ENCODE measurements at regions not wholly inside any gene's neighbourhood (a gene's known extent, or its start where the extent isn't known, plus 50 kb on each side); places are given as distances from the start of the nearest gene placed in this dataset.

DNA sequence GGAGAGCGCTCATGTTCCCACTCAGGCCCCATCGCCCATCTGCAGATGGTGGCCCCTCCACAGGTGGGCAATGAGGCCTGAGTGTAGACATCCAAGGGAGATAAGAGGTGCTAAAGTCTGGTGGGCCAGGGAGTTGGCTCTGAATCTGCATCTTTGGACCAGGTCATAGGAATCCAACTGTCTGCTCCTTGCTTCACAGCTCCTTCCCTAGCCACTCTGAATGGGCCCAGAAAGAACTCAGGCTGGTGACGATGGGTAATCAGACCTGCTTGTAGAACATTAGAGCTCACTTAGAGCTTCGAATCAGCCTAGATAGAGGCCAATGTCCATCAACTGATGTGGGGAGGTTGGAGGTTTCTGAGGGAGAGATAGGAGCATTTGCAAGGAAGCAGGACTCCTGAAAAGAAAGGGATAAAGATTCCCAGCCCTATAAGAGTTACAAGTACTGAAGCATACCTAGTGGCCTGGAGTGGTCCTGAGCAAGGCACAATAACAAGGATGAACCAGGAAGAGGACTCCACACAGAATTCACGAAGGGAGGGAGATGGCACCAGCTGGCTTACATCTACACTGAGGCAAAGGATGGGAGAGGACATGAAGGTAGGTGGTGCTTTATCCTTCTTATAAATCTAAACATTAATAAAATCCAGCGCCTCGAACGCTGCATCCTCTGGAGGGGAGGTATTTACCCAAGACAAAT lies 132.8 kb upstream of the ALDH1B1 start:
- Histone ChIP-seq H4K20me1 (ENCODE audit: insufficient read depth, low read length) (no peaks in the 10 kb centered on the region), H3K4me2 (ENCODE audit: insufficient read depth, low read length) (no peak overlapping the region), H3K79me2 (ENCODE audit: insufficient read depth, low read length) (no peaks in the 10 kb centered on the region), H3K9me3 (ENCODE audit: insufficient read depth, low read length, severe bottlenecking) (peaks cover 8% of the 10 kb centered on the region), H2AFZ (ENCODE audit: low read depth, low read length) (no peak overlapping the region), H3K27ac (ENCODE audit: low read length) (no peak overlapping the region), H3K36me3 (ENCODE audit: insufficient read depth, low read length) (no peaks in the 10 kb centered on the region), H3K27me3 (ENCODE audit: insufficient read depth, low read length, poor library complexity) (no peaks in the 10 kb centered on the region), H3K4me1 (ENCODE audit: insufficient read depth, low read length) (no peaks in the 10 kb centered on the region), H3K4me3 (ENCODE audit: low read depth in 1 of 2, low read length in 2 of 2) (no peak overlapping the region), H3K9ac (ENCODE audit: low read depth, low read length) (no peak overlapping the region)
- no peak for DNase-seq
- TF ChIP-seq, protein P1, sequence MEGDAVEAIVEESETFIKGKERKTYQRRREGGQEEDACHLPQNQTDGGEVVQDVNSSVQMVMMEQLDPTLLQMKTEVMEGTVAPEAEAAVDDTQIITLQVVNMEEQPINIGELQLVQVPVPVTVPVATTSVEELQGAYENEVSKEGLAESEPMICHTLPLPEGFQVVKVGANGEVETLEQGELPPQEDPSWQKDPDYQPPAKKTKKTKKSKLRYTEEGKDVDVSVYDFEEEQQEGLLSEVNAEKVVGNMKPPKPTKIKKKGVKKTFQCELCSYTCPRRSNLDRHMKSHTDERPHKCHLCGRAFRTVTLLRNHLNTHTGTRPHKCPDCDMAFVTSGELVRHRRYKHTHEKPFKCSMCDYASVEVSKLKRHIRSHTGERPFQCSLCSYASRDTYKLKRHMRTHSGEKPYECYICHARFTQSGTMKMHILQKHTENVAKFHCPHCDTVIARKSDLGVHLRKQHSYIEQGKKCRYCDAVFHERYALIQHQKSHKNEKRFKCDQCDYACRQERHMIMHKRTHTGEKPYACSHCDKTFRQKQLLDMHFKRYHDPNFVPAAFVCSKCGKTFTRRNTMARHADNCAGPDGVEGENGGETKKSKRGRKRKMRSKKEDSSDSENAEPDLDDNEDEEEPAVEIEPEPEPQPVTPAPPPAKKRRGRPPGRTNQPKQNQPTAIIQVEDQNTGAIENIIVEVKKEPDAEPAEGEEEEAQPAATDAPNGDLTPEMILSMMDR (IDR thresholded peaks at IDR 0.05; ENCODE audit: borderline replicate concordance, extremely low read depth, low read length, poor library complexity, severe bottlenecking) = no peak
- TF ChIP-seq EZH2 (IDR thresholded peaks at IDR 0.05; ENCODE audit: borderline replicate concordance, low read depth, low read length, severe bottlenecking) = no peak
- ATAC-seq (ENCODE audit: insufficient read depth, low read depth) = no peak

GRCh38 chr9:38259056-38259455 lies 133.4 kb upstream of the ALDH1B1 start:
- Histone ChIP-seq H2AFZ (ENCODE audit: low read depth, low read length) (no peak overlapping the region), H3K27ac (ENCODE audit: low read length) (no peak overlapping the region), H3K9me3 (ENCODE audit: insufficient read depth, low read length, severe bottlenecking) (peaks cover 8% of the 10 kb centered on the region), H3K9ac (ENCODE audit: low read depth, low read length) (no peak overlapping the region), H3K4me2 (ENCODE audit: insufficient read depth, low read length) (no peak overlapping the region), H3K4me1 (ENCODE audit: insufficient read depth, low read length) (no peaks in the 10 kb centered on the region), H3K4me3 (ENCODE audit: low read depth in 1 of 2, low read length in 2 of 2) (no peak overlapping the region), H3K27me3 (ENCODE audit: insufficient read depth, low read length, poor library complexity) (no peaks in the 10 kb centered on the region), H4K20me1 (ENCODE audit: insufficient read depth, low read length) (no peaks in the 10 kb centered on the region), H3K79me2 (ENCODE audit: insufficient read depth, low read length) (no peaks in the 10 kb centered on the region), H3K36me3 (ENCODE audit: insufficient read depth, low read length) (no peaks in the 10 kb centered on the region)
- DNase-seq (no peak), ATAC-seq (ENCODE audit: insufficient read depth, low read depth) (no peak)
- TF ChIP-seq, protein P1 (IDR thresholded peaks at IDR 0.05; ENCODE audit: borderline replicate concordance, extremely low read depth, low read length, poor library complexity, severe bottlenecking) = no peak

- H2AFZ ChIP-seq (ENCODE audit: low read depth, low read length) = no peak overlapping the region
- no peaks in the 10 kb centered on the region for H3K4me1 ChIP-seq (ENCODE audit: insufficient read depth, low read length)
- H3K79me2 ChIP-seq (ENCODE audit: insufficient read depth, low read length) = no peaks in the 10 kb centered on the region
- no peak overlapping the region for H3K4me2 ChIP-seq (ENCODE audit: insufficient read depth, low read length)
- no peaks in the 10 kb centered on the region for H3K9me3 ChIP-seq (ENCODE audit: insufficient read depth, low read length, severe bottlenecking)
- no peak overlapping the region for H3K27ac ChIP-seq (ENCODE audit: low read length)
- H3K36me3 ChIP-seq (ENCODE audit: insufficient read depth, low read length) = no peaks in the 10 kb centered on the region
- no peaks in the 10 kb centered on the region for H3K27me3 ChIP-seq (ENCODE audit: insufficient read depth, low read length, poor library complexity)
- ATAC-seq (ENCODE audit: insufficient read depth, low read depth) (no peak), DNase-seq (no peak)
- H3K9ac ChIP-seq (ENCODE audit: low read depth, low read length) = no peak overlapping the region
- H3K4me3 ChIP-seq (ENCODE audit: low read depth in 1 of 2, low read length in 2 of 2) = no peak overlapping the region
- H4K20me1 ChIP-seq (ENCODE audit: insufficient read depth, low read length) = no peaks in the 10 kb centered on the region
- TF ChIP-seq, protein P1 (IDR thresholded peaks at IDR 0.05; ENCODE audit: borderline replicate concordance, extremely low read depth, low read length, poor library complexity, severe bottlenecking) = no peak
- TF ChIP-seq EZH2 (IDR thresholded peaks at IDR 0.05; ENCODE audit: borderline replicate concordance, low read depth, low read length, severe bottlenecking) = no peak
Observed at GRCh38 chr9:38257626-38258215, 134.8 kb upstream of the ALDH1B1 start.

Measured in DND-41 (cell line).